GM19468 (cell line): ENCODE measurements at regions not wholly inside any gene's neighbourhood (a gene's known extent, or its start where the extent isn't known, plus 50 kb on each side); places are given as distances from the start of the nearest gene placed in this dataset.
"Not testable (repeated sequence)": the region's sequence is repeated elsewhere in the genome, so short reads cannot be mapped to it uniquely, and the experiment has no call there.

ENCODE experiments used
- ATAC-seq: cut with Tn5 transposase; IDR thresholded peaks from one replicate; pipeline ENCODE4 v1.9.1; 2021; ENCODE audit warnings: mild to moderate bottlenecking, moderate library complexity, moderate number of reproducible peaks; ENCODE audit not compliant: unreplicated experiment; ENCODE audit errors: extremely low read depth

- ATAC-seq, result no peak
Observed at GRCh38 chr7:46622251-46622650, 701.2 kb upstream of the IGFBP3 start.

GRCh38 chr7:46619723-46620310 lies 698.7 kb upstream of the IGFBP3 start:
- no peak for ATAC-seq

- ATAC-seq, result no peak
Observed at GRCh38 chr7:46616636-46617035, 695.6 kb upstream of the IGFBP3 start.

- no peak for ATAC-seq
Observed at GRCh38 chr7:46613551-46613950, 692.5 kb upstream of the IGFBP3 start.

- ATAC-seq, result no peak
Observed at GRCh38 chr7:46613116-46613515, 692.0 kb upstream of the IGFBP3 start.

DNA sequence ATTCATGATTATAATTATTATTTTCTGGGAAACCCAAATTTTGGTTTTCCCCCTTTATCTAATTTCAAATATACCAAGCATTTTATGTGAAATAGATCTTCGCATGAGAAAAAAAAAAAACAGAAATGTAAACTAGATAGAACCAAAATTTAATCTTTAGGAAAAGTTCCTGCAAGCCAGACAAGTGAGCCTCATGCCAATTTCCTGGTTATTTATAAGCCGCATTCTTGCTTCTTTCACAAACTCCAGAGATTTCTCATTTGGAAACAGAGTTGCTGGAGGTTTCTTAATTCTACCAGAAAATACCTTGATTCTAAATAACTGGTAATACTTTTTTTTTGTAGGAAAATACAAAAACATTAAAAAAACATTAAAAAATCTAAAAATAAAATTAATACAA lies 690.4 kb upstream of the IGFBP3 start:
- no peak for ATAC-seq

DNA sequence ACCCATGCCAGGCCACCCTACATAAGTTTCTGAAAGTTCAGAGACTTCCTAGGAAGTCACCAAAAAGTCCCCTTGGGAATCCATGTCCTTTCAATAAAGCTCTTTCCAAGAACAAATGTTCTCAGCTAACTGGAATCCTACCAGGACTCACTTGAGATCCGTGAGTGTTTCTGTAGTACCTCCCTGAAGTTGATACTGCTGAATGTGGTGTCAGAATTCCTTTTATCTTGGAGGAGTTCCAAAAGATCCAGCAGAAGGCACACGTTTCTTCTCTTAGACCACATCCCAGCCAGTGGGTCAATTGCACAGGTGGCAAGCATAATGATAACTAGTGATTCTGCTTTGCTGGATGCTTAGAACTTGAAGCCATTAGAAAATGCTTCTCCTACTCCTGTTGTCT lies 689.7 kb upstream of the IGFBP3 start:
- ATAC-seq, result no peak

DNA sequence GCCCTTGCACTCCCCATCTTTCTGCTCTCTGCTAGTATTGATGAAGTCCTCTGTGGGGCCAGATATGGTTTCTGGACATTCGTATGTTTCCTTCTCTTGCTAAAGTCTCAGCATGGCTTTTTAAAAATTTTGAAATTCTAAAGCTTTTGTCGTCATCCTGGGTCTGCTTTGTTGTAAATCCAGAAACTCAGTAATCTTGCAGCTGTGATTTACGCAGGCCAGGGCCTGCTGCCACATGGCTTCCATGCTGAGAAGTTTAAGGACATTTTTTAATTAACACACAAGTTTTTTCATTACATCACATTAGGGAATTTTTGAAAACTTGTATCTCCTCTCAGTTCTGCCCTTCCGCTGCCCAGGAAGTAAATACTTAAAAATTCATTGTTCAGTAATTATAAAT lies 686.1 kb upstream of the IGFBP3 start:
- ATAC-seq, result no peak

DNA sequence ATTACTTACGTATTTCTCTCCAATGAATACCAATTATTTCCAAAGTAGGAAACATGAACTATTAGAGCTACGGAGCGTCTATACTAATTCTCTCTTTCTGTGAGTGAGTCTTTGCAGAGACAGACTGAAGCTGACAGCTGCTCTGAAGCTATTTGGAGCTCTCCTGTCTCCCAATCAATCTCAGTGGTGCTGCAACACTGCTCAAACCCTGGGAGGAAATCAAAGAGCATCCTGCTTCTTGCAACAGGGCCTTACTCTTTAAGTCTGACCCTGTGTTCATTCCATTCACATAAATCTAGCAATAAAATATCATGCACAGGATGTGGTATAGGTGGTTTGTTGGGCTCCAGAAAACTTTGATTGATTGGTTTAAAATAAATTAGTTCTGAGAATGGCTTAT lies 685.7 kb upstream of the IGFBP3 start:
- no peak for ATAC-seq

DNA sequence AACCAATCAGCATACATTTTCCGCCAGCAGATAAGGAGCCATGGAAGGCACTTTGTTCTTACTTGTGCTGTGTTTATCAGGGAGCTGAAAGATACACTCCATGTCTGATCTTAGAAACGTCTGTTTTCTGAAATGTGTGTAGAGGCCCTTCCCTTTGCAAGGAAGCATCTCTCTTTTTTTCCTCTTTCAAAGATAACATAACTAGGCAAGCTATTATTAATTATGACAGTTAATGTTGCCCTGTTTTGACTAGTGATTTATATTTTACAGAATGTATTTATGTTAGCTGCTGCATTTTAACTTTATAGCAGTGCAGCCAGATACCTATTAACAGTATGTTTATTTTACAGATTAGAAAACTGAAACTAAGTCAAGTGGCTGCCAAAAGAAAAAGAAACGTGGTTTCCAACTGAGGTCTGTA lies 683.2 kb upstream of the IGFBP3 start:
- ATAC-seq, result no peak

DNA sequence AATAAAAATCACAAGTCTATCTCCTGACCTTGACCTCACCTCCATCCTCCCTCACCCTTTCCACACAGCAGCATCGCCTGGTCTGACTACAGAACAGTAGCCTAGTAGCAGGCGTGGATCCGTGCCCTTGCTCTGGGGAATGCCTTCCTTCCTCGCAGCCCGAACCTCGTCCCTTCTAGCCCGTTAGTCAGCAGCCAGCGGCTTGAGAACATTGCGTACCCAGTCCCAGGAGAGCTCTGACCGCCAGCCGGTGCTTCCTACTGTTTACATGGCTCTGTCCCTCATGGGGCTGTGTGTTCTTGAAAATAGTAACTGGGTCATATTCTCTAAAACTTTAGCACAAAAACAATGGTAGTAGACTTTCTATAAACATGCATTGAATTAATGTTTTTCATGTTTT lies 682.7 kb upstream of the IGFBP3 start:
- no peak for ATAC-seq

- no peak for ATAC-seq
Observed at GRCh38 chr7:46603296-46603752, 682.3 kb upstream of the IGFBP3 start.

DNA sequence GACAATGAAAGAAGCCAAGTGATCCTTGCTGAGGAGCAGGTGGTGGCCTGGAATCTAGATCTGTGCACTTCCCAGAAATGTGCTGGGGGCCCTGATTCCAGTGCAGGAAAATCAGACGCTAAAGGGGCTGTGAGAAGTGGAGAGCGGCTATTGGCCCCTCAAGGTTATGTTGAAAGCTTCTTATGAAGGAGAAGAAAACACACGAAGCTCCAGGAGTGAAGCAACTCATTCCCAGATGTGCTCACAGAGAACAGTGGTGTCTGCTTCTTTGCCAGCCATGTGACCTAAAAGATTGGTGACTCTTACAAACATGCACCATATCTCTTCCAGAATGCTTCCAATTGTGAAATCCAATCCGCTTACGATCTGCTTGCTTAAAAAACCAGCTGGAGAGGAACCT lies 679.3 kb upstream of the IGFBP3 start:
- no peak for ATAC-seq

DNA sequence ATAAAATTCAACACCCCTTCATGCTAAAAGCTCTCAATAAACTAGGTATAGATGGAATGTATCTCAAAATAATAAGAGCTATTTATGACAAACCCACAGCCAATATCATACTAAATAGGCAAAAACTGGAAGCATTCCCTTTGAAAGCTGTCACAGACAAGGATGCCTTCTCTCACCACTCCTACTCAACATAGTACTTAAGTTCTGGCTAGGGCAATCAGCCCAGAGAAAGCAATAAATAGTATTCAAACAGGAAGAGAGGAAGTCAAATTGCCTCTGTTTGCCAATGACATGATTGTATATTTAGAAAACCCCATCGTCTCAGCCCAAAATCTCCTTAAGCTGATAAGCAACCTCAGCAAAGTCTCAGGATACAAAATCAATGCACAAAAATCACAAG lies 673.8 kb upstream of the IGFBP3 start:
- not testable (repeated sequence) for ATAC-seq

- ATAC-seq, result not testable (repeated sequence)
Observed at GRCh38 chr7:46590918-46591905, 670.1 kb upstream of the IGFBP3 start.

GRCh38 chr7:46589286-46589685 lies 668.2 kb upstream of the IGFBP3 start:
- ATAC-seq, result no peak

DNA sequence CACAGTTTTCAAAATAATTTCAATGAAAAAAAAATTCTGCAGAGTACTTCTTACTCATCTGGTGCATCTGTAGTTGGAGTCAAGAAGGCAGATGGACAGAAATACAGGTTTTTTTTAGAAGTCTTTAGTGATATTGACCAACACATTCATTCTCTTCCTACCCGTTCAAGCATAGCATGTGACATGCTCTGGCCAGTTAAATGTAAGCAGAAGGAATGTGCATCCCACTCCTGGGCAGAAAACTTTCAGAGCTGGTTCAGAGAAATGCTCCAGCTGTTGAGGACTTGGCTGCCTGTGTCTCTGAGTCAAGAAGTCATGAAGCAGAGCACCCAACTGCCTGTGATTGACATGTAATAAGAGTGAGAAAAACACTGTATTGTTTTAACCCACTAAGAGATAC lies 665.3 kb upstream of the IGFBP3 start:
- ATAC-seq, result no peak

GRCh38 chr7:46583656-46584055 lies 662.6 kb upstream of the IGFBP3 start:
- no peak for ATAC-seq

- ATAC-seq, result no peak
Observed at GRCh38 chr7:46581268-46581667, 660.2 kb upstream of the IGFBP3 start.

DNA sequence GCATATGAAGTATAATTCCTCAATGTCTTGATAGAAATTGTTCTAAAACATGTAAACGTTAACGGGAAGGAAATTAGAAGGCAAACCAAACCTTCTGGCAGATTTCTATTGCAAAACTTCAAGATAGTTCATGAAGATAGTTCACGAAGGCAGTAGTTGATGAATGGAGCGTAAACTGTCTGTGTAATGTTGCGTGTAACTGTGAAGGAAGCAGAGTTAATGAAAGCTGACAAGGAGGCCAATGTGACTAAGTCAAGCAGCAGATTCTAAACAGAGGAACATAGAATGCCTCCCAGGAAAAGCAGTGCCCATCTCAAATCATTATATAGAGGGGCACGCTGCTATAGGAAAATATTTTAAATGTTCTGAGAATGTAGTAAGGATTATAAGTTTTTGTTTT lies 659.7 kb upstream of the IGFBP3 start:
- no peak for ATAC-seq

DNA sequence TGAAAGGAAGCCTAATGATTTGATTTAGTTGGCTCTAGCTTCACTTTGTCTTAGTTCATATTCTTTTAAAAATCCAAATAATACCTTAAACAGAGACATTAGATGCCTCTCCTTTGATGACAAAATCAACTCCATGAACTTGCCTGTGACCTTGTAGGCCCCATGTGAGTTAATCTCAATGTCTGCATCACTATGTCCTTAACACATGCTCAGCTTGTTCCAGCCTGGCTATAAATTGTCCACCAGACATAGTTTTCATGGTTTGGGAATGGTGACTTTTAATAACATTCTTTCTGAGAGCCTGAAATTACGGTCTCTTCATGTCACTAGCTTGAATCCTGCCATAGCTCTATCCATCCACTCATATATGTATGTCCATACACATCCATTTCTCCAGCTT lies 656.3 kb upstream of the IGFBP3 start:
- no peak for ATAC-seq

DNA sequence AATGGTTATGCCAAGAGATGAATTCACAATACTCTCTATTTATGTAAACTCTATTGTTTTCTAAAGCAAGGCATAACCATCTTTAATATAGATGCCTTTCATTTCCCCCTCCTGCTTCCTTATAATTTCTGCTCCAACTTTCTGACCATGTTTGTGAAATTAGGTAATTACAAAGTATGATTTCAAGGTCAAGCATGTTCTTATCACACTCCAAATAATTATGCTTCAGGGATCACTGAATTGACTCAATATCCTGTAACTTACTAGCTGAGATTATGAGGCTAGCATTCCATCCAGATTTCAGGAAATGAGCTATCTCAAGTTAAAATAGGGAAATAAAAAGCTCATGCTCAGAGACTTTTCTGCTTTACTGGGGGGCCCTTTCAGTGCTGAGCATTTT lies 655.9 kb upstream of the IGFBP3 start:
- no peak for ATAC-seq
